GM19240 (cell line): ENCODE measurements at regions not wholly inside any gene's neighbourhood (a gene's known extent, or its start where the extent isn't known, plus 50 kb on each side); places are given as distances from the start of the nearest gene placed in this dataset.
"Not testable (repeated sequence)": the region's sequence is repeated elsewhere in the genome, so short reads cannot be mapped to it uniquely, and the experiment has no call there.

Experiments used
- DNase-seq: peaks from one replicate; pipeline ENCODE4 v3.0.0; 2011; ENCODE audit warnings: low spot score; ENCODE audit not compliant: insufficient read length

- no peak for DNase-seq
Observed at GRCh38 chr7:82701949-82702348, 258.4 kb upstream of the CACNA2D1 start.

- no peak for DNase-seq
Observed at GRCh38 chr7:82700741-82701140, 257.2 kb upstream of the CACNA2D1 start.

GRCh38 chr7:82699773-82700186, 256.2 kb upstream of the CACNA2D1 start:
- no peak for DNase-seq

GRCh38 chr7:82697897-82698296, 254.3 kb upstream of the CACNA2D1 start:
- DNase-seq, result no peak

GRCh38 chr7:82696631-82697030, 253.1 kb upstream of the CACNA2D1 start:
- no peak for DNase-seq

- DNase-seq, result no peak
Observed at GRCh38 chr7:82694022-82694421, 250.4 kb upstream of the CACNA2D1 start.

GRCh38 chr7:82690929-82691328, 247.4 kb upstream of the CACNA2D1 start:
- no peak for DNase-seq

GRCh38 chr7:82685214-82685613, 241.6 kb upstream of the CACNA2D1 start:
- no peak for DNase-seq

- no peak for DNase-seq
Observed at GRCh38 chr7:82678716-82679115, 235.1 kb upstream of the CACNA2D1 start.

- DNase-seq, result no peak
Observed at GRCh38 chr7:82678259-82678658, 234.7 kb upstream of the CACNA2D1 start.

GRCh38 chr7:82677493-82677892, 233.9 kb upstream of the CACNA2D1 start:
- DNase-seq, result no peak

- DNase-seq, result no peak
Observed at GRCh38 chr7:82676777-82677463, 233.3 kb upstream of the CACNA2D1 start.

- no peak for DNase-seq
Observed at GRCh38 chr7:82675396-82675795, 231.8 kb upstream of the CACNA2D1 start.

- no peak for DNase-seq
Observed at GRCh38 chr7:82674268-82674667, 230.7 kb upstream of the CACNA2D1 start.

- no peak for DNase-seq
Observed at GRCh38 chr7:82672078-82672477, 228.5 kb upstream of the CACNA2D1 start.

- DNase-seq, result no peak
Observed at GRCh38 chr7:82669141-82669540, 225.6 kb upstream of the CACNA2D1 start.

GRCh38 chr7:82668676-82669075, 225.1 kb upstream of the CACNA2D1 start:
- DNase-seq, result no peak

GRCh38 chr7:82665966-82666507, 222.5 kb upstream of the CACNA2D1 start:
- no peak for DNase-seq

- no peak for DNase-seq
Observed at GRCh38 chr7:82655965-82656364, 212.4 kb upstream of the CACNA2D1 start.

GRCh38 chr7:82650095-82650494, 206.5 kb upstream of the CACNA2D1 start:
- not testable (repeated sequence) for DNase-seq

- no peak for DNase-seq
Observed at GRCh38 chr7:82633592-82633991, 190.0 kb upstream of the CACNA2D1 start.

GRCh38 chr7:82631998-82632397, 188.4 kb upstream of the CACNA2D1 start:
- DNase-seq, result no peak

- DNase-seq, result no peak
Observed at GRCh38 chr7:82629583-82629982, 186.0 kb upstream of the CACNA2D1 start.
